ENCODE measurements at regions not wholly inside any gene's neighbourhood (a gene's known extent, or its start where the extent isn't known, plus 50 kb on each side); places are given as distances from the start of the nearest gene placed in this dataset.
A peak's percentile ranks its signal among the peaks of the same experiment; 100 is the strongest.

- DNase-seq (ENCODE audit: low read depth), result no peak
- no peak for TF ChIP-seq CTCF (IDR thresholded peaks at IDR 0.05; ENCODE audit: insufficient read depth, low read depth, low read length)
- H3K4me3 ChIP-seq (ENCODE audit: low read depth, low read length), result no peak overlapping the region
Observed at GRCh38 chr22:45093609-45094008, 70.1 kb upstream of the NUP50 start.

- no peak overlapping the region for H3K4me3 ChIP-seq (ENCODE audit: low read depth, low read length)
- DNase-seq (ENCODE audit: low read depth), result no peak
- TF ChIP-seq CTCF (IDR thresholded peaks at IDR 0.05; ENCODE audit: insufficient read depth, low read depth, low read length), result no peak
Observed at GRCh38 chr22:45094081-45094720, 69.5 kb upstream of the NUP50 start.

GRCh38 chr22:45094825-45095224, 68.9 kb upstream of the NUP50 start:
- TF ChIP-seq CTCF (IDR thresholded peaks at IDR 0.05; ENCODE audit: insufficient read depth, low read depth, low read length), result no peak
- DNase-seq (ENCODE audit: low read depth), result no peak
- no peak overlapping the region for H3K4me3 ChIP-seq (ENCODE audit: low read depth, low read length)

- TF ChIP-seq CTCF (IDR thresholded peaks at IDR 0.05; ENCODE audit: insufficient read depth, low read depth, low read length), result peak; percentile 98
- no peak overlapping the region for H3K4me3 ChIP-seq (ENCODE audit: low read depth, low read length)
- peak; percentile 66 for DNase-seq (ENCODE audit: low read depth)
Observed at GRCh38 chr22:45096256-45096907, 67.3 kb upstream of the NUP50 start.

- no peak for DNase-seq (ENCODE audit: low read depth)
- no peak overlapping the region for H3K4me3 ChIP-seq (ENCODE audit: low read depth, low read length)
- TF ChIP-seq CTCF (IDR thresholded peaks at IDR 0.05; ENCODE audit: insufficient read depth, low read depth, low read length), result no peak
Observed at GRCh38 chr22:45097061-45097460, 66.7 kb upstream of the NUP50 start.

- no peak for TF ChIP-seq CTCF (IDR thresholded peaks at IDR 0.05; ENCODE audit: insufficient read depth, low read depth, low read length)
- no peak overlapping the region for H3K4me3 ChIP-seq (ENCODE audit: low read depth, low read length)
- no peak for DNase-seq (ENCODE audit: low read depth)
Observed at GRCh38 chr22:45098056-45098455, 65.7 kb upstream of the NUP50 start.

All from fibroblast of villous mesenchyme (primary cell).